CD14-positive monocyte (primary cell): ENCODE measurements at regions not wholly inside any gene's neighbourhood (a gene's known extent, or its start where the extent isn't known, plus 50 kb on each side); places are given as distances from the start of the nearest gene placed in this dataset.

Source experiments
- DNase-seq, 3 donors: peaks; one replicate each; pipeline ENCODE4 v3.0.0-alpha.2; 2011 to 2022
- H2AFZ ChIP-seq: 2 replicates; pipeline ENCODE4 v1.6.0; 2012; ENCODE audit warnings: mild to moderate bottlenecking, low read depth, low read length, inconsistent platforms; ENCODE audit not compliant: insufficient read depth, poor library complexity, severe bottlenecking
- H3K27ac ChIP-seq, 2 donors: 1 replicate in 1 of 2; 2 replicates in 1 of 2; pipeline ENCODE4 v1.5.1; 2012 to 2013; ENCODE audit warnings: low read length in 2 of 2, control low read depth in 1 of 2, inconsistent platforms in 1 of 2, low read depth in 1 of 2, mild to moderate bottlenecking in 1 of 2
- H3K27me3 ChIP-seq, 2 donors: one replicate each; pipeline versions ENCODE4 v1.6.0 to v1.6.1; 2011 to 2013; ENCODE audit warnings: low read length in 2 of 2; ENCODE audit not compliant: control insufficient read depth in 2 of 2, insufficient read depth in 2 of 2
- H3K36me3 ChIP-seq, 2 donors: replicated peaks in 1 of 2; 1 replicate in 1 of 2; 2 replicates in 1 of 2; pipeline versions ENCODE4 v1.5.1 to v1.6.1; 2012 to 2013; ENCODE audit warnings: low read length in 2 of 2, control low read depth in 1 of 2, inconsistent platforms in 1 of 2, mild to moderate bottlenecking in 1 of 2; ENCODE audit not compliant: insufficient read depth in 2 of 2, control insufficient read depth in 1 of 2
- H3K4me1 ChIP-seq, 2 donors: 1 replicate in 1 of 2; 2 replicates in 1 of 2; pipeline versions ENCODE4 v1.5.1 to v1.6.1; 2012 to 2013; ENCODE audit warnings: low read length in 2 of 2, control low read depth in 1 of 2, inconsistent platforms in 1 of 2, mild to moderate bottlenecking in 1 of 2, moderate library complexity in 1 of 2; ENCODE audit not compliant: insufficient read depth in 2 of 2, control insufficient read depth in 1 of 2
- H3K4me2 ChIP-seq: replicated peaks from 2 replicates; pipeline ENCODE3; 2012; ENCODE audit warnings: low read length, moderate library complexity, mild to moderate bottlenecking; ENCODE audit not compliant: poor library complexity, severe bottlenecking; ENCODE audit errors: extremely low read depth
- H3K4me3 ChIP-seq, 3 experiments: fragments of 200-600 bp in 1 of 3; sonication (generic) in 1 of 3; replicated peaks in 1 of 3; 1 replicate in 2 of 3; 2 replicates in 1 of 3; pipeline ENCODE4 v1.5.1; 2011 to 2013; ENCODE audit warnings: low read length in 3 of 3, mild to moderate bottlenecking in 3 of 3, control low read depth in 2 of 3, low read depth in 2 of 3, inconsistent platforms in 1 of 3, moderate library complexity in 1 of 3
- H3K79me2 ChIP-seq: 2 replicates; pipeline ENCODE4 v1.6.0; 2012; ENCODE audit warnings: mild to moderate bottlenecking, control low read depth, inconsistent platforms, low read length, moderate library complexity; ENCODE audit not compliant: insufficient read depth
- H3K9ac ChIP-seq: 2 replicates; pipeline ENCODE4 v1.6.0; 2017; ENCODE audit warnings: low read length, mild to moderate bottlenecking; ENCODE audit not compliant: insufficient read depth, poor library complexity, severe bottlenecking
- H3K9me3 ChIP-seq, 2 donors: replicated peaks in 1 of 2; 1 replicate in 1 of 2; 2 replicates in 1 of 2; pipeline versions ENCODE4 v1.5.1 to v1.6.1; 2012 to 2013; ENCODE audit warnings: low read length in 2 of 2, control low read depth in 1 of 2; ENCODE audit not compliant: control insufficient read depth in 1 of 2, insufficient read depth in 1 of 2
- H4K20me1 ChIP-seq: 2 replicates; pipeline ENCODE4 v1.6.0; 2012; ENCODE audit warnings: mild to moderate bottlenecking, low read length, control low read depth, moderate library complexity; ENCODE audit not compliant: insufficient read depth
- H3K27ac Mint-ChIP-seq, 7 donors: one replicate each; pipeline ENCODE4 v1.8.0; 2020; ENCODE audit warnings: mild to moderate bottlenecking in 7 of 7, mixed read lengths in 7 of 7, moderate library complexity in 6 of 7, inconsistent platforms in 2 of 7
- H3K27me3 Mint-ChIP-seq, 3 donors: one replicate each; pipeline ENCODE4 v1.8.0; 2021 to 2022; ENCODE audit warnings: low read depth in 3 of 3, mild to moderate bottlenecking in 3 of 3, mixed read lengths in 3 of 3, moderate library complexity in 3 of 3, inconsistent platforms in 1 of 3
- H3K36me3 Mint-ChIP-seq, 2 donors: one replicate each; pipeline ENCODE4 v1.8.0; 2020; ENCODE audit warnings: mixed read lengths in 2 of 2, inconsistent platforms in 1 of 2, mild to moderate bottlenecking in 1 of 2
- H3K4me1 Mint-ChIP-seq: one replicate; pipeline ENCODE4 v1.8.0; 2020; ENCODE audit warnings: mild to moderate bottlenecking, mixed read lengths
- H3K4me3 Mint-ChIP-seq, 2 donors: one replicate each; pipeline ENCODE4 v1.8.0; 2020; ENCODE audit warnings: mild to moderate bottlenecking in 2 of 2, mixed read lengths in 2 of 2, moderate library complexity in 1 of 2
- H3K9me3 Mint-ChIP-seq, 7 donors: one replicate each; pipeline ENCODE4 v1.8.0; 2020 to 2022; ENCODE audit warnings: mixed read lengths in 7 of 7, mild to moderate bottlenecking in 6 of 7, moderate library complexity in 6 of 7, inconsistent platforms in 2 of 7
- WGBS: methylation state at CpG from one replicate; pipeline ENCODE4 v1.1.5; 2013; ENCODE audit warnings: missing lambda C conversion rate; ENCODE audit not compliant: insufficient coverage; 5-methylcytosine and 5-hydroxymethylcytosine counted together
- intact Hi-C, 2 donors: fragments of 100-400 bp; cut with micrococcal nuclease; formaldehyde crosslinking; loops; one replicate each; pipeline versions ENCODE4 v1.15.0 to v1.15.1; 2023
- TF ChIP-seq, protein P1 (sequence below): fragments of 200-600 bp; IDR thresholded peaks from one replicate; pipeline ENCODE4 v1.8.0; 2022; ENCODE audit warnings: antibody characterized with exemption, mild to moderate bottlenecking

DNA sequence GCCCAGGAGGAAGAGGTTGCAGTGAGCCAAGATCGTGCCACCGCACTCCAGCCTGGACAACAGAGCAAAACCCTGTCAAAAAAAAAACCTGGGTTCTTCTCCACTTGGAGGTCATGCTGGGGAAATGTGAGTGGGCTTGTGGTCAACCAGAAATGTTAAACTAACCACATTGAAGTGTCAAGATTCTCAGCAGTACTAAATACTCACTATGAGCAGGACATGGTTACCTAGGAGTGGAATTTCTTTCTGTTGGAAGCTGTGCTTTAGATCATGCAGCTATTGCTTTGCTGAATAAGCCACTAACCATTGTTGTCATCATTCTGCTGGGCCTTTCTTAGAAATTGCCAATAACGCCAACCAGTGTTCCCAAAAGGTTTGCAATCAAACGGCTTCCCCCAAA is 253.3 kb upstream of the TSHZ3 start:
- Histone ChIP-seq H3K36me3 (no peaks in the 10 kb centered on the region), H3K79me2 (no peaks in the 10 kb centered on the region), H4K20me1 (no peaks in the 10 kb centered on the region), H3K4me2 (no peak overlapping the region), H3K4me3 (no peak overlapping the region), H2AFZ (no peak overlapping the region), H3K27me3 (no peaks in the 10 kb centered on the region), H3K9ac (no peak overlapping the region), H3K27ac (no peak overlapping the region), H3K9me3 (no peaks in the 10 kb centered on the region), H3K4me1 (no peaks in the 10 kb centered on the region)
- Mint-ChIP-seq H3K27ac (no peak overlapping the region), H3K27me3 (peaks cover 0 to 4% (median 4%) of the 10 kb centered on the region in 3 donors), H3K4me3 (no peak overlapping the region), H3K9me3 (peaks cover 0 to 5% (median 3%) of the 10 kb centered on the region in 7 donors), H3K36me3 (no peaks in the 10 kb centered on the region), H3K4me1 (no peaks in the 10 kb centered on the region)
- TF ChIP-seq, protein P1, sequence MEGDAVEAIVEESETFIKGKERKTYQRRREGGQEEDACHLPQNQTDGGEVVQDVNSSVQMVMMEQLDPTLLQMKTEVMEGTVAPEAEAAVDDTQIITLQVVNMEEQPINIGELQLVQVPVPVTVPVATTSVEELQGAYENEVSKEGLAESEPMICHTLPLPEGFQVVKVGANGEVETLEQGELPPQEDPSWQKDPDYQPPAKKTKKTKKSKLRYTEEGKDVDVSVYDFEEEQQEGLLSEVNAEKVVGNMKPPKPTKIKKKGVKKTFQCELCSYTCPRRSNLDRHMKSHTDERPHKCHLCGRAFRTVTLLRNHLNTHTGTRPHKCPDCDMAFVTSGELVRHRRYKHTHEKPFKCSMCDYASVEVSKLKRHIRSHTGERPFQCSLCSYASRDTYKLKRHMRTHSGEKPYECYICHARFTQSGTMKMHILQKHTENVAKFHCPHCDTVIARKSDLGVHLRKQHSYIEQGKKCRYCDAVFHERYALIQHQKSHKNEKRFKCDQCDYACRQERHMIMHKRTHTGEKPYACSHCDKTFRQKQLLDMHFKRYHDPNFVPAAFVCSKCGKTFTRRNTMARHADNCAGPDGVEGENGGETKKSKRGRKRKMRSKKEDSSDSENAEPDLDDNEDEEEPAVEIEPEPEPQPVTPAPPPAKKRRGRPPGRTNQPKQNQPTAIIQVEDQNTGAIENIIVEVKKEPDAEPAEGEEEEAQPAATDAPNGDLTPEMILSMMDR = no peak
- intact Hi-C loops = no loop called here
- DNase-seq = no peak
- WGBS = 100% methylated on average over 4 of the region's 4 CpGs

DNA sequence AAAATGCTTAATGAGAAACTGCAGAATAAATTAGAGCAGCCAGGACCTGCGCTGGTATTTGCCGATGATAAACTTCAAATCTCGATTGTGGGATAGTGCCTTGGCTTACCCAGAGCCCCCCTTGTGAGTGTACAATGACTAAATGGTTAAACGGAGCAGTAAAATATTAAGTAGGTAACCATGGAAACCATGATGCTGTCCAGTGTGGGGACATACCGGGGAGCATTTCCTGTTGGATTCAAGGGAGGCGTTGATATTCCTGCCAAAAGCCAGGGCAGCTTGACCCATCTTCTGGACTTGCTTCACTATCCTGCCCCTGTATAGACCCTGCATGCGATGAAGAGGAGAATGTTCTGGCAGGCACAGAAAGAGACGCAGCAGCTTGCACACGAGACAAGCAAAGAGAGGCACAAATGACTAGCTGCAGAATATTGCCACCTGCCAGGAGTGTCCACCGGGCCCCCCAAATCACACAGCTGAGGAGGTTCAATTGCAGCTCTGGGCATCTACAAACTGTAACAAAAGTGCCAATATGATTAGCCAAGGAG is 255.3 kb upstream of the TSHZ3 start:
- 77% methylated on average over 7 of the region's 10 CpGs for WGBS
- H3K27me3 ChIP-seq = no peaks in the 10 kb centered on the region
- Mint-ChIP-seq H3K36me3 (no peaks in the 10 kb centered on the region), H3K27me3 (peaks cover 0 to 4% (median 2%) of the 10 kb centered on the region in 3 donors), H3K9me3 (peaks cover 0 to 6% (median 3%) of the 10 kb centered on the region in 7 donors), H3K4me1 (no peaks in the 10 kb centered on the region), H3K4me3 (no peak overlapping the region), H3K27ac (no peak overlapping the region)
- H3K4me1 ChIP-seq = no peaks in the 10 kb centered on the region
- TF ChIP-seq, protein P1 = no peak
- H3K9me3 ChIP-seq = no peaks in the 10 kb centered on the region
- no peaks in the 10 kb centered on the region for H3K36me3 ChIP-seq
- DNase-seq = no peak
- H3K27ac ChIP-seq = no peak overlapping the region
- no peak overlapping the region for H3K4me2 ChIP-seq
- no peaks in the 10 kb centered on the region for H3K79me2 ChIP-seq
- H4K20me1 ChIP-seq = no peaks in the 10 kb centered on the region
- no peak overlapping the region for H3K4me3 ChIP-seq
- H2AFZ ChIP-seq = no peak overlapping the region
- intact Hi-C loops = no loop called here
- no peak overlapping the region for H3K9ac ChIP-seq
